ENCODE measurements at regions not wholly inside any gene's neighbourhood (a gene's known extent, or its start where the extent isn't known, plus 50 kb on each side); places are given as distances from the start of the nearest gene placed in this dataset.

DNA sequence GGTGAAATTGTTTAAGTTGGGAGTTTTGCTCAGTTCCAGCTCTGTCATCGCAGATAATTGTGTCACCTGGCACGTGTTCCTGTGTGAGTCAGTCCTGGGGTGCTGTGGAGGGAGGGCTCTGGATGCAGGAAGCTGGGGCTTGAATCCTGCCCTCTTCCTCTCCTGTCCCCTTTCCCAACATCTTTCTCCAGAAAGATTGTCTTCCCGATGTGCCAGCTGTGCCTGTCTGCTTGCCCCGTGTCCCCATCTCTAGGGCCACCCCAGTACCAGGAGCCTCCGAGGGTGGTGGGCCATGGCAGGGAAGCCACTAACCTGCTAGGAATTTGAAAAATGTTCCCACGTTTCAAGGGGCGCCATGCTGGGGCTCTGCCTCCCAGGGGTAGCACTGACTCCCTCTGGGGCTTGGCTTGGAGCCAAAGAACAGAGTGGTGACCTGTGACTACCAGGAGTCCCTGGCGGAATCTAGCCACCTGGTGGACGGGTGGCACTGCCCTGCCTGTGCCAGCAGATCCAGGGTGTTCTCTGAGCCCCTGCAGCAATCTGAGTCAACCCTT, 198.1 kb downstream of the ENGASE start:
- Mint-ChIP-seq H3K4me3 (no peak overlapping the region), H3K27me3 (ENCODE audit: low read depth) (peaks cover 56% of the 10 kb centered on the region), H3K36me3 (no peaks in the 10 kb centered on the region), H3K4me1 (peaks cover 1% of the 10 kb centered on the region), H3K27ac (no peak overlapping the region), H3K9me3 (no peaks in the 10 kb centered on the region)
- DNase-seq (ENCODE audit: low spot score in 2 of 2, unreplicated experiment in 2 of 2): no peak
- TF ChIP-seq, protein P1, sequence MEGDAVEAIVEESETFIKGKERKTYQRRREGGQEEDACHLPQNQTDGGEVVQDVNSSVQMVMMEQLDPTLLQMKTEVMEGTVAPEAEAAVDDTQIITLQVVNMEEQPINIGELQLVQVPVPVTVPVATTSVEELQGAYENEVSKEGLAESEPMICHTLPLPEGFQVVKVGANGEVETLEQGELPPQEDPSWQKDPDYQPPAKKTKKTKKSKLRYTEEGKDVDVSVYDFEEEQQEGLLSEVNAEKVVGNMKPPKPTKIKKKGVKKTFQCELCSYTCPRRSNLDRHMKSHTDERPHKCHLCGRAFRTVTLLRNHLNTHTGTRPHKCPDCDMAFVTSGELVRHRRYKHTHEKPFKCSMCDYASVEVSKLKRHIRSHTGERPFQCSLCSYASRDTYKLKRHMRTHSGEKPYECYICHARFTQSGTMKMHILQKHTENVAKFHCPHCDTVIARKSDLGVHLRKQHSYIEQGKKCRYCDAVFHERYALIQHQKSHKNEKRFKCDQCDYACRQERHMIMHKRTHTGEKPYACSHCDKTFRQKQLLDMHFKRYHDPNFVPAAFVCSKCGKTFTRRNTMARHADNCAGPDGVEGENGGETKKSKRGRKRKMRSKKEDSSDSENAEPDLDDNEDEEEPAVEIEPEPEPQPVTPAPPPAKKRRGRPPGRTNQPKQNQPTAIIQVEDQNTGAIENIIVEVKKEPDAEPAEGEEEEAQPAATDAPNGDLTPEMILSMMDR (IDR thresholded peaks at IDR 0.05; ENCODE audit: unreplicated experiment): no peak

DNA sequence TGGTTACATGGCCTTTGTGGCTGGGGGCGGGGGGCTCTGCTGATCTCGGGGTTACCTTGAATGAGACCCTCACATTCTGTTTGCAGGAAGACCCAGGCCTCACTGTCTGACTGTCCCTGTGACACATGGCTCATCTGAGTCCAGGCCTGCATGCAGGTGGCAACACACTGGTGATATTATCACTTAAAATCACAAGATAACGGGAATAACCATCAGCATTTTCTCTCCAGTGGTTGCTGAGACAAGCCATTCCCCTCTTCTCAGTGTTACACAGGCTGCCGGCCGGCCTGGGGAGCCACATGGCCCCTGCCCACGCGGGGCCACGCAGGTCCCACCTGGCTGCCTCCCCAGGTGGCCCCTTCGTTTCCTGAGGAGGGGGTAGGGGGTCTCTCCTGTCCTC, 197.6 kb downstream of the ENGASE start:
- Mint-ChIP-seq H3K36me3 (no peaks in the 10 kb centered on the region), H3K27ac (no peak overlapping the region), H3K4me3 (no peak overlapping the region), H3K4me1 (peaks cover 1% of the 10 kb centered on the region), H3K9me3 (no peaks in the 10 kb centered on the region), H3K27me3 (ENCODE audit: low read depth) (peaks cover 60% of the 10 kb centered on the region)
- no peak for DNase-seq (ENCODE audit: low spot score in 2 of 2, unreplicated experiment in 2 of 2)
- TF ChIP-seq, protein P1 (IDR thresholded peaks at IDR 0.05; ENCODE audit: unreplicated experiment): no peak

DNA sequence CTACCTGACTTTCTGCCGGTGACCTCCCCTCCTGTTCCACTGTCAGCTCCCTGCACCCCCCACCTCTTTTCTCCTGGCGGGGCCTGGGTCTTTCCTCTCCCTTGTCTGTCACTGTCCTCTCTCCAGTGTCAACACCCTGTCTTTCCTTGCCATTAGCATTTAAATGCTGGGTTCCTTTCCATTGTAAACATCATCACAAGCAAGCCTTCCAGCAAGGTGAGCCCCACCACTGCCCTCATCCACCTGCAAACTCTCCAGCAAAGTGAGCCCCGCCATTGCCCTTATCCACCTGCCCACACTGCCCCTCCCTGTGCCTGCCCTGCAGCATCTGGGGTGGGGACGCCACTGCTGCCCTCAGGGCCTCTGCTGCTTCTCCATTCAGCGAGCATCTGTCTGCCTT, 195.0 kb downstream of the ENGASE start:
- H3K27ac Mint-ChIP-seq: no peak overlapping the region
- peaks cover 1% of the 10 kb centered on the region for H3K4me1 Mint-ChIP-seq
- H3K9me3 Mint-ChIP-seq: no peaks in the 10 kb centered on the region
- DNase-seq (ENCODE audit: low spot score in 2 of 2, unreplicated experiment in 2 of 2): no peak
- H3K27me3 Mint-ChIP-seq (ENCODE audit: low read depth): peaks cover 75% of the 10 kb centered on the region
- H3K36me3 Mint-ChIP-seq: no peaks in the 10 kb centered on the region
- H3K4me3 Mint-ChIP-seq: no peak overlapping the region
- TF ChIP-seq, protein P1 (IDR thresholded peaks at IDR 0.05; ENCODE audit: unreplicated experiment): no peak

DNA sequence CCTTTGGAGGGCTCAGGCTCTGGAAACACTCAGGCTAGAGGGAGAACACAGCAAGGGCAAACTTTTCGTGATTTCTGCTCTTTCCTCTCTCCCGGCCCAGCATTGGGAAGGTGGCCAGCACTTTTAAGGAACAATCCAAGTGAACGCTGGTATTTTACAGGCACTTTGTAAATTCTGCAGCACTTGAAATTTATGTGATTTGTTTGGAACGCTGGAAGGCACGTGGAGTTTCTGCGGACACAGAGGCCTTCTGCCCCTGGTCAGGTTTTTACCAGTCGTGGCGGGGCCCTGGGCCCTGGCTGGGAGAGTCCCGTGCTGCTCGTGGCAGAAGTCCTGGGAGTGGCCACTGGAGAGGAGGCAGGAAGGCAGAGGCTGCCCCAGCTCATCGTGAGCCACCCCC, 188.6 kb downstream of the ENGASE start:
- H3K27ac Mint-ChIP-seq: no peak overlapping the region
- no peaks in the 10 kb centered on the region for H3K4me1 Mint-ChIP-seq
- no peak overlapping the region for H3K4me3 Mint-ChIP-seq
- no peaks in the 10 kb centered on the region for H3K36me3 Mint-ChIP-seq
- TF ChIP-seq, protein P1 (IDR thresholded peaks at IDR 0.05; ENCODE audit: unreplicated experiment): no peak
- H3K27me3 Mint-ChIP-seq (ENCODE audit: low read depth): peaks cover 53% of the 10 kb centered on the region
- H3K9me3 Mint-ChIP-seq: no peaks in the 10 kb centered on the region
- DNase-seq (ENCODE audit: low spot score in 2 of 2, unreplicated experiment in 2 of 2): no peak

DNA sequence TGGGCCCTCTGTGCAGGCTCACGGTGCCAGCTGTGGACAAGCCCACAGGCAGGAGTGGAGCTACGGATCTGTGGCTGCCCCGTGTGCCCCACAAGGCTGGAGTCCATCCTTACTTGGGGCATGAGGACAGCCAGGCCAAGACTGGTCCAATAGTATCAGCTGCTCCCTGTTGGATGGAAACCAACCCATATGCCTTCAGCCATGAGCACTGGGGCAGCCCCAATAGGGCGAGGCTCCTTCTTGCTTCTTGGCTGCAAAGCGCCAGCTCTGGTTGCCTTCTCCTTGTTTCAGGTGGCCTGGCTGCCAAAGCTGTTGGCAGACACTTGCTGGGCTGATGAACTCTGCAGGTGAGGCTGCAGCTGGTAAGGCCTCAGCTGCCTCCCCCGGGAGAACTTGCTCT, 188.0 kb downstream of the ENGASE start:
- Mint-ChIP-seq H3K4me3 (no peak overlapping the region), H3K9me3 (no peaks in the 10 kb centered on the region), H3K36me3 (no peaks in the 10 kb centered on the region), H3K27me3 (ENCODE audit: low read depth) (peaks cover 51% of the 10 kb centered on the region), H3K27ac (no peak overlapping the region), H3K4me1 (no peaks in the 10 kb centered on the region)
- DNase-seq (ENCODE audit: low spot score in 2 of 2, unreplicated experiment in 2 of 2): no peak
- TF ChIP-seq, protein P1 (IDR thresholded peaks at IDR 0.05; ENCODE audit: unreplicated experiment): no peak
